A549 (cell line): ENCODE measurements at regions not wholly inside any gene's neighbourhood (a gene's known extent, or its start where the extent isn't known, plus 50 kb on each side); places are given as distances from the start of the nearest gene placed in this dataset.

Experiments
- ATAC-seq, 2 experiments: fragments of 200-7000 bp in 1 of 2; fragments of >200 bp in 1 of 2; cut with Nextera tagmentation in 1 of 2; cut with Tn5 transposase in 1 of 2; 3 replicates each; pipeline versions ENCODE4 v1.8.0 to v1.9.1; 2018 to 2020; ENCODE audit warnings: mild to moderate bottlenecking in 1 of 2, moderate library complexity in 1 of 2
- CTCF ChIA-PET: fragments of 300-600 bp; sonication (Branson Sonifier 250); formaldehyde crosslinking; extraction: SDS; loops from one replicate; lab custom pipeline; 2021; ENCODE audit warnings: antibody characterized with exemption, inconsistent platforms; lab: Yijun Ruan, JAX
- POLR2A ChIA-PET: fragments of 350-600 bp; formaldehyde crosslinking; extraction: SDS; loops from one replicate; lab custom pipeline; 2021; ENCODE audit warnings: antibody characterized with exemption, inconsistent platforms; lab: Yijun Ruan, JAX
- DNase-seq, 2 experiments: peaks; one replicate each; pipeline versions ENCODE4 v3.0.0 to v3.0.0-alpha.2; 2011 to 2016; ENCODE audit warnings: low read depth in 1 of 2, low spot score in 1 of 2
- FAIRE-seq: peaks from 2 replicates; lab custom pipeline; 2011; peaks lifted over from hg19 to GRCh38; lab: Jason Lieb, UNC
- H3K27ac ChIP-seq, 2 experiments: fragments of >200 bp; sonication (Bioruptor Twin); formaldehyde crosslinking; 3 replicates each; pipeline ENCODE4 v1.5.1; 2016 to 2017
- H3K4me1 ChIP-seq: fragments of >200 bp; sonication (Bioruptor Twin); formaldehyde crosslinking; 3 replicates; pipeline ENCODE4 v1.6.1; 2016
- H3K4me2 ChIP-seq: fragments of >200 bp; sonication (Bioruptor Twin); formaldehyde crosslinking; 3 replicates; pipeline ENCODE4 v1.6.1; 2016
- H3K4me3 ChIP-seq: fragments of >200 bp; sonication (Bioruptor Twin); formaldehyde crosslinking; 3 replicates; pipeline ENCODE4 v1.5.1; 2016
- H3K9me3 ChIP-seq: fragments of >200 bp; sonication (Bioruptor Twin); formaldehyde crosslinking; 3 replicates; pipeline ENCODE4 v1.6.1; 2016
- BCL3 ChIP-seq: fragments of >200 bp; sonication (Bioruptor Twin); formaldehyde crosslinking; IDR thresholded peaks from 3 replicates; pipeline ENCODE4 v1.6.1; 2016
- BHLHE40 ChIP-seq: IDR thresholded peaks from 2 replicates; pipeline ENCODE4 v1.6.1; 2012; ENCODE audit warnings: low read depth, low read length, inconsistent platforms
- CEBPB ChIP-seq, 2 experiments: fragments of >200 bp in 1 of 2; sonication (Bioruptor Twin) in 1 of 2; formaldehyde crosslinking in 1 of 2; IDR thresholded peaks; 2 replicates each; pipeline ENCODE4 v1.6.1; 2012 to 2016
- CHD2 ChIP-seq: fragments of 150-350 bp; IDR thresholded peaks from 2 replicates; pipeline ENCODE4 v1.6.1; 2014; ENCODE audit warnings: low read length; ENCODE audit not compliant: partially characterized antibody
- EHMT2 ChIP-seq: fragments of 200-600 bp; sonication (generic); IDR thresholded peaks from 2 replicates; pipeline ENCODE4 v1.6.1; 2016; ENCODE audit warnings: antibody characterized with exemption, low read depth, mild to moderate bottlenecking, moderate library complexity
- FOXS1 ChIP-seq: fragments of 250-450 bp; sonication (Bioruptor Pico); IDR thresholded peaks from 2 replicates; pipeline ENCODE4 v1.5.0; 2020; ENCODE audit warnings: mild to moderate bottlenecking, moderate library complexity
- HDAC2 ChIP-seq: fragments of 200-600 bp; sonication (generic); IDR thresholded peaks from 2 replicates; pipeline ENCODE4 v1.6.1; 2016
- HOXB13 ChIP-seq: fragments of 250-450 bp; sonication (Bioruptor Pico); IDR thresholded peaks from 2 replicates; pipeline ENCODE4 v1.5.0; 2020; ENCODE audit warnings: low read depth, mild to moderate bottlenecking, moderate library complexity
- HOXB5 ChIP-seq: fragments of 250-450 bp; sonication (Bioruptor Pico); IDR thresholded peaks from 2 replicates; pipeline ENCODE4 v1.5.0; 2020; ENCODE audit warnings: mild to moderate bottlenecking, moderate library complexity
- JUN ChIP-seq, 2 experiments: fragments of >200 bp; sonication (Bioruptor Twin); formaldehyde crosslinking; IDR thresholded peaks; 2 replicates in 1 of 2; 3 replicates in 1 of 2; pipeline ENCODE4 v1.6.1; 2016 to 2017
- JUNB ChIP-seq: fragments of >200 bp; sonication (Bioruptor Twin); formaldehyde crosslinking; IDR thresholded peaks from 2 replicates; pipeline ENCODE4 v1.6.1; 2016
- KDM1A ChIP-seq: fragments of 200-600 bp; sonication (generic); IDR thresholded peaks from 2 replicates; pipeline ENCODE4 v1.6.1; 2016; ENCODE audit warnings: low read depth, mild to moderate bottlenecking
- KDM5A ChIP-seq: fragments of 200-600 bp; sonication (generic); IDR thresholded peaks from 2 replicates; pipeline ENCODE4 v1.6.1; 2016; ENCODE audit warnings: antibody characterized with exemption, mild to moderate bottlenecking
- MAFK ChIP-seq: fragments of 450-650 bp; IDR thresholded peaks from 2 replicates; pipeline ENCODE4 v1.6.1; 2014; ENCODE audit not compliant: partially characterized antibody
- MYC ChIP-seq: IDR thresholded peaks from 2 replicates; pipeline ENCODE4 v1.6.1; 2012; ENCODE audit warnings: mild to moderate bottlenecking, inconsistent platforms, low read length, improper control_type of control experiment, borderline replicate concordance
- NFE2L2 ChIP-seq: fragments of 150-350 bp; conservative IDR thresholded peaks from 2 replicates; pipeline ENCODE4 v1.6.1; 2014; ENCODE audit warnings: low read length
- NPAS2 ChIP-seq: fragments of 250-450 bp; sonication (Bioruptor Pico); IDR thresholded peaks from 2 replicates; pipeline ENCODE4 v1.8.0; 2022; ENCODE audit warnings: mild to moderate bottlenecking, moderate library complexity, borderline replicate concordance
- POLR2AphosphoS2 ChIP-seq: conservative IDR thresholded peaks from 2 replicates; pipeline ENCODE4 v1.6.1; 2012; ENCODE audit warnings: low read length, improper control_type of control experiment, inconsistent platforms
- RAD21 ChIP-seq, 2 experiments: fragments of >200 bp in 1 of 2; sonication (Bioruptor Twin) in 1 of 2; formaldehyde crosslinking in 1 of 2; IDR thresholded peaks in 1 of 2; conservative IDR thresholded peaks in 1 of 2; 2 replicates in 1 of 2; 3 replicates in 1 of 2; pipeline ENCODE4 v1.6.1; 2012 to 2018; ENCODE audit warnings: inconsistent platforms in 1 of 2
- RARB ChIP-seq: fragments of 250-450 bp; sonication (Bioruptor Pico); IDR thresholded peaks from 2 replicates; pipeline ENCODE4 v1.8.0; 2021; ENCODE audit warnings: mild to moderate bottlenecking, moderate library complexity
- RFX5 ChIP-seq: fragments of 450-650 bp; IDR thresholded peaks from 2 replicates; pipeline ENCODE4 v1.7.1; 2014; ENCODE audit warnings: antibody characterized with exemption, mild to moderate bottlenecking, moderate library complexity
- RNF2 ChIP-seq: fragments of 200-600 bp; sonication (generic); IDR thresholded peaks from 2 replicates; pipeline ENCODE4 v1.6.1; 2016; ENCODE audit warnings: low read depth, mild to moderate bottlenecking, antibody characterized with exemption, moderate library complexity, borderline replicate concordance
- SMC3 ChIP-seq: fragments of >200 bp; sonication (Bioruptor Twin); formaldehyde crosslinking; IDR thresholded peaks from 3 replicates; pipeline ENCODE4 v1.6.1; 2018; ENCODE audit warnings: inconsistent platforms
- TFCP2L1 ChIP-seq: fragments of 250-450 bp; sonication (Bioruptor Pico); IDR thresholded peaks from 2 replicates; pipeline ENCODE4 v1.5.0; 2021; ENCODE audit warnings: mild to moderate bottlenecking
- TP53 ChIP-seq: fragments of 250-450 bp; sonication (Bioruptor Pico); IDR thresholded peaks from 2 replicates; pipeline ENCODE4 v1.5.0; 2021; ENCODE audit warnings: mild to moderate bottlenecking, moderate library complexity
- ZSCAN20 ChIP-seq: fragments of 250-450 bp; sonication (Bioruptor Pico); IDR thresholded peaks from 2 replicates; pipeline ENCODE4 v1.8.0; 2022; ENCODE audit warnings: mild to moderate bottlenecking, moderate library complexity
- WGBS: methylation state at CpG from one replicate; pipeline ENCODE4 v1.1.6; 2017; ENCODE audit errors: missing lambda C conversion rate; 5-methylcytosine and 5-hydroxymethylcytosine counted together
- TF ChIP-seq, protein P1 (sequence below): fragments of 150-350 bp; IDR thresholded peaks from 2 replicates; pipeline ENCODE4 v1.6.1; 2014; ENCODE audit warnings: low read depth, mild to moderate bottlenecking, low read length
- TF ChIP-seq, protein P2 (sequence below): IDR thresholded peaks from 2 replicates; pipeline ENCODE4 v1.6.1; 2012; ENCODE audit warnings: low read depth, borderline replicate concordance
- TF ChIP-seq, protein P3 (sequence below): fragments of >200 bp; sonication (Bioruptor Twin); formaldehyde crosslinking; IDR thresholded peaks from 2 replicates; pipeline ENCODE4 v1.6.1; 2016
- TF ChIP-seq, protein P4 (sequence below): fragments of 200-600 bp; sonication (generic); IDR thresholded peaks from 2 replicates; pipeline ENCODE4 v1.6.1; 2016; ENCODE audit warnings: antibody characterized with exemption, mild to moderate bottlenecking, moderate library complexity

DNA sequence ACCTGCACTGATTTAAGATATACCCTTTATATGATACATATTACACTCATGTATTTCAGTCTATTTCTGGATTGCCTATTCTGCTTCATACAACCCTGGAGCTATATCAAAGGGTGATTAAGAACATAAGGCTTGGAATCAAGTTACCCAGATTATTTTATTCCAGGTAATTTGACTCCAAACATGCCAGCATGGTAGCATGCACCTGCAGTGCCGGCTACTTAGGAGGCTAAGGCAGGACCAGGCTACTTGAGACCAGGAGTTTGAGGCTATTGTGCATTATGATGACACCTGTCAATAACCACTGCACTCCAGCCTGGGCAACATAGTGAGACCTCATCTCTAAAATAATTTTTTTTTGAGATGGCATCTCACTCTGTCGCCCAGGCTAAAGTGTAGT lies 50.4 kb upstream of the NEO1 start:
- H3K27ac ChIP-seq: no peak overlapping the region
- no peaks in the 10 kb centered on the region for H3K4me1 ChIP-seq
- ChIA-PET CTCF (interaction anchor here (1.2 kb wide), 1 partner anchor 12 kb away, joined by 3 read pairs; no protein-coding TSS in a partner anchor), POLR2A (no interaction called here)
- no peak for FAIRE-seq
- DNase-seq: no peak
- WGBS: 78% methylated on average over 2 of the region's 2 CpGs
- ATAC-seq: no peak
- TF ChIP-seq CEBPB (IDR thresholded peaks at IDR 0.05) (no peak), NFE2L2 (no peak), POLR2AphosphoS2 (no peak), RARB (CRISPR knock-in tag) (no peak), ZSCAN20 (CRISPR knock-in tag) (no peak), NPAS2 (CRISPR knock-in tag) (no peak), HDAC2 (no peak), KDM1A (no peak), RNF2 (no peak), RAD21 (conservative IDR thresholded peaks at IDR 0.05 in 1 of 2, IDR thresholded peaks at IDR 0.05 in 1 of 2) (no peak)
- TF ChIP-seq, protein P1, sequence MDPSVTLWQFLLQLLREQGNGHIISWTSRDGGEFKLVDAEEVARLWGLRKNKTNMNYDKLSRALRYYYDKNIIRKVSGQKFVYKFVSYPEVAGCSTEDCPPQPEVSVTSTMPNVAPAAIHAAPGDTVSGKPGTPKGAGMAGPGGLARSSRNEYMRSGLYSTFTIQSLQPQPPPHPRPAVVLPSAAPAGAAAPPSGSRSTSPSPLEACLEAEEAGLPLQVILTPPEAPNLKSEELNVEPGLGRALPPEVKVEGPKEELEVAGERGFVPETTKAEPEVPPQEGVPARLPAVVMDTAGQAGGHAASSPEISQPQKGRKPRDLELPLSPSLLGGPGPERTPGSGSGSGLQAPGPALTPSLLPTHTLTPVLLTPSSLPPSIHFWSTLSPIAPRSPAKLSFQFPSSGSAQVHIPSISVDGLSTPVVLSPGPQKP: no peak
- no peak overlapping the region for H3K4me2 ChIP-seq
- no peak overlapping the region for H3K4me3 ChIP-seq
- no peaks in the 10 kb centered on the region for H3K9me3 ChIP-seq

GRCh38 chr15:73000293-73000692 lies 52.0 kb upstream of the NEO1 start:
- no peak overlapping the region for H3K27ac ChIP-seq
- no peaks in the 10 kb centered on the region for H3K4me1 ChIP-seq
- FAIRE-seq (no peak), ATAC-seq (no peak)
- CTCF ChIA-PET: no interaction called here
- TF ChIP-seq BCL3 (no peak), HDAC2 (no peak), MAFK (no peak), POLR2AphosphoS2 (no peak), FOXS1 (no peak), MYC (no peak), RARB (CRISPR knock-in tag) (no peak), KDM5A (no peak), NFE2L2 (no peak), CHD2 (no peak), EHMT2 (no peak), BHLHE40 (no peak), RFX5 (no peak), SMC3 (no peak), JUNB (no peak), ZSCAN20 (CRISPR knock-in tag) (no peak)
- TF ChIP-seq, protein P2, sequence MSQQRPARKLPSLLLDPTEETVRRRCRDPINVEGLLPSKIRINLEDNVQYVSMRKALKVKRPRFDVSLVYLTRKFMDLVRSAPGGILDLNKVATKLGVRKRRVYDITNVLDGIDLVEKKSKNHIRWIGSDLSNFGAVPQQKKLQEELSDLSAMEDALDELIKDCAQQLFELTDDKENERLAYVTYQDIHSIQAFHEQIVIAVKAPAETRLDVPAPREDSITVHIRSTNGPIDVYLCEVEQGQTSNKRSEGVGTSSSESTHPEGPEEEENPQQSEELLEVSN: no peak
- TF ChIP-seq, all 56 proteins: peak for 0
- H3K9me3 ChIP-seq: no peaks in the 10 kb centered on the region
- POLR2A ChIA-PET: no interaction called here
- no peak overlapping the region for H3K4me3 ChIP-seq
- WGBS: 67% methylated on average over 4 of the region's 4 CpGs
- H3K4me2 ChIP-seq: no peak overlapping the region
- DNase-seq: no peak

GRCh38 chr15:72999586-72999985 lies 52.7 kb upstream of the NEO1 start:
- CTCF ChIA-PET: no interaction called here
- ATAC-seq: no peak
- WGBS: 76% methylated on average over 3 of the region's 3 CpGs
- no peak for DNase-seq
- Histone ChIP-seq H3K4me1 (no peaks in the 10 kb centered on the region), H3K27ac (no peak overlapping the region), H3K4me2 (no peak overlapping the region), H3K4me3 (no peak overlapping the region), H3K9me3 (no peaks in the 10 kb centered on the region)
- POLR2A ChIA-PET: no interaction called here
- FAIRE-seq: no peak
- TF ChIP-seq TP53 (CRISPR knock-in tag): no peak
- TF ChIP-seq, protein P3, sequence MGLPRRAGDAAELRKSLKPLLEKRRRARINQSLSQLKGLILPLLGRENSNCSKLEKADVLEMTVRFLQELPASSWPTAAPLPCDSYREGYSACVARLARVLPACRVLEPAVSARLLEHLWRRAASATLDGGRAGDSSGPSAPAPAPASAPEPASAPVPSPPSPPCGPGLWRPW: no peak
- no peak for TF ChIP-seq MYC
- no peak for TF ChIP-seq JUN (IDR thresholded peaks at IDR 0.05)
- no peak for TF ChIP-seq HOXB5 (CRISPR knock-in tag)
- TF ChIP-seq, protein P4, sequence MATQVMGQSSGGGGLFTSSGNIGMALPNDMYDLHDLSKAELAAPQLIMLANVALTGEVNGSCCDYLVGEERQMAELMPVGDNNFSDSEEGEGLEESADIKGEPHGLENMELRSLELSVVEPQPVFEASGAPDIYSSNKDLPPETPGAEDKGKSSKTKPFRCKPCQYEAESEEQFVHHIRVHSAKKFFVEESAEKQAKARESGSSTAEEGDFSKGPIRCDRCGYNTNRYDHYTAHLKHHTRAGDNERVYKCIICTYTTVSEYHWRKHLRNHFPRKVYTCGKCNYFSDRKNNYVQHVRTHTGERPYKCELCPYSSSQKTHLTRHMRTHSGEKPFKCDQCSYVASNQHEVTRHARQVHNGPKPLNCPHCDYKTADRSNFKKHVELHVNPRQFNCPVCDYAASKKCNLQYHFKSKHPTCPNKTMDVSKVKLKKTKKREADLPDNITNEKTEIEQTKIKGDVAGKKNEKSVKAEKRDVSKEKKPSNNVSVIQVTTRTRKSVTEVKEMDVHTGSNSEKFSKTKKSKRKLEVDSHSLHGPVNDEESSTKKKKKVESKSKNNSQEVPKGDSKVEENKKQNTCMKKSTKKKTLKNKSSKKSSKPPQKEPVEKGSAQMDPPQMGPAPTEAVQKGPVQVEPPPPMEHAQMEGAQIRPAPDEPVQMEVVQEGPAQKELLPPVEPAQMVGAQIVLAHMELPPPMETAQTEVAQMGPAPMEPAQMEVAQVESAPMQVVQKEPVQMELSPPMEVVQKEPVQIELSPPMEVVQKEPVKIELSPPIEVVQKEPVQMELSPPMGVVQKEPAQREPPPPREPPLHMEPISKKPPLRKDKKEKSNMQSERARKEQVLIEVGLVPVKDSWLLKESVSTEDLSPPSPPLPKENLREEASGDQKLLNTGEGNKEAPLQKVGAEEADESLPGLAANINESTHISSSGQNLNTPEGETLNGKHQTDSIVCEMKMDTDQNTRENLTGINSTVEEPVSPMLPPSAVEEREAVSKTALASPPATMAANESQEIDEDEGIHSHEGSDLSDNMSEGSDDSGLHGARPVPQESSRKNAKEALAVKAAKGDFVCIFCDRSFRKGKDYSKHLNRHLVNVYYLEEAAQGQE: no peak
- TF ChIP-seq HOXB13 (CRISPR knock-in tag): no peak
- no peak for TF ChIP-seq RNF2
- no peak for TF ChIP-seq TFCP2L1 (CRISPR knock-in tag)
